GM18507 (cell line): ENCODE measurements at regions not wholly inside any gene's neighbourhood (a gene's known extent, or its start where the extent isn't known, plus 50 kb on each side); places are given as distances from the start of the nearest gene placed in this dataset.
A peak's percentile ranks its signal among the peaks of the same experiment; 100 is the strongest.

Source experiments
- DNase-seq: peaks from one replicate; pipeline ENCODE4 v3.0.0; 2011; ENCODE audit warnings: low read depth; ENCODE audit not compliant: insufficient read length; ENCODE audit errors: extremely low spot score
- FAIRE-seq: peaks from 2 replicates; lab custom pipeline; 2011; peaks lifted over from hg19 to GRCh38; lab: Jason Lieb, UNC

- FAIRE-seq = peak; percentile 56
Observed at GRCh38 chr6:26149240-26149639, 62.0 kb downstream of the HFE start.

DNA sequence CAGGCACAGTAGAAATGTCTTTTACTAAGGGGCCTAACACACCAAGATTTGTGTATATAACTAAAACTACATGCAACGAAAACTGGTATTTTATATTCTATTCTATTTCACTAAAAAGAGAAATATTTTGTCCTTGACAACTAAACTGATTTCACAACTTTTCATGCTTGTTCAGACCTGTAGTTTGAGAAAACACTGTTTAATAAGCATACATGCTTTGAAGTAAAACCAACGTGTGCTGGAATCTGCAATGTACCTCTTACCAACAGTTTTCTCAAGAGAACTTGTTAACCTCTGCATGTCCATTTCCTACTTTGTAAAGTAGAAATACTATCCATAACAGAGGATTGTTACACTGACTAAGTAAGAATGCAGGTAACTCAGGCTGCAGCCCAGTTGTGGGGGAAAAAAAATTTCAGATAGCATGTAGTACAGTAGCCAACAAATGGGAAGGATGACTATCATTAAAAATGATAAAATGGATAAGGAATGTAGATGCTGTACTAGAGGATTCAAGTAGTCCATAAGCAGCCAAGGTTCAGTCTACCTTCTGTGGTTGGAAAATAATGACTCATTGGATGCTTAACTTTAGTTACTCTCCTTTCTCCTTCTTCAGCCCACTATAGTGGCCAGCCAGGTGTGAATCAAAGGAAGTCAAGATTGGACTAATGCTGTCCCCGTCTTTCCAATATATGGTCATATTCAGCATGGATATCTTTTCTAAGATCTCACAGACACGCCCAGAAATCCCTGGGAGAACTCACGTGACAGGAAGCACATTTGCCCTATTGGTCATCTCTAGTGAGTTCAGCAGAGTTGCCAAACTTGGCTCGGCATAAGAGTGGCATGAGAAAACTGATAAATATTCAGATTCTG lies 65.2 kb downstream of the HFE start:
- no peak for DNase-seq
- FAIRE-seq = no peak

More at GRCh38 chr6:26149240-26149639, 62.0 kb downstream of the HFE start:
- DNase-seq = no peak

DNA sequence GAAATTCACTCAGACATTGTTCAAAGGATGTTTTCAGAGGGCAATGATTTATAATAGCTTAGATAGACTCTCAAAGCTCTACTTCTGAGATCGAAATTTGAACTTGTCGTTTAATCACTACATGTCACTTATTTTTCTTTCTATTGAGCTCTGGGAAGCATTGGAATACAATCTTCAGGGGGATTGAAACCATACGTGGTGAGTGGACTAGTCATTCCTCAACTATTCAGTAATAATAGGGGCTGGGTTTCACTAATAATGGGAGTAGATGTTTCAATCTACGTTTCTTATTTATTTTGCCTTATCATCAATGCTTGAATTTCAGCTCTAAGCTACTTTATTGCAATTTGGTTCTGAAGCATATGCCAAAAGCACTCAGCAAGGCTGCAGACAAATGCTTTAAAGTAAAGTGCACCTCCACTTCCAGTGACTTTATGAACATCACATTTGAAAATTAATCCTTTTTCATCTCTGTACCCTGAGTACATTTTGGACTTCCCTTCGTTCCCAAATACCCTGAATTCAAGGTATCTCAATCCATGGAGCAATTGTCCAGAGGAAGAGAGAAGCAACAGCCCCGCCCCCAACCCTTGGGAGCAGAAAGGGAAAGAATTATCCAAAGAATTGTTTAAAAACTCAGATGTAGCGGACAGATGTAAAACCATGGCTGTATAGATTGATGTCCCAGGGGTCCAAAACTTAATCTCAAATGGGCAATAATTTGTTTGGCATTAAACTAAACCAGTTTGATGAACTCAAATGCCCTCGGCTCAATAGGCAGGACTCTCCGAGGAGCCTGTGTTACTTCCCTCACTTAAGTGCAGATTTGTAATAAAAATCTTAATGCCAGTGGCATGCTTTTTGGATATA lies 68.1 kb downstream of the HFE start:
- DNase-seq = no peak
- FAIRE-seq = no peak

GRCh38 chr6:26156105-26156849 lies 69.0 kb downstream of the HFE start:
- FAIRE-seq = peak; percentile 85
- peak; percentile 65 for DNase-seq

DNA sequence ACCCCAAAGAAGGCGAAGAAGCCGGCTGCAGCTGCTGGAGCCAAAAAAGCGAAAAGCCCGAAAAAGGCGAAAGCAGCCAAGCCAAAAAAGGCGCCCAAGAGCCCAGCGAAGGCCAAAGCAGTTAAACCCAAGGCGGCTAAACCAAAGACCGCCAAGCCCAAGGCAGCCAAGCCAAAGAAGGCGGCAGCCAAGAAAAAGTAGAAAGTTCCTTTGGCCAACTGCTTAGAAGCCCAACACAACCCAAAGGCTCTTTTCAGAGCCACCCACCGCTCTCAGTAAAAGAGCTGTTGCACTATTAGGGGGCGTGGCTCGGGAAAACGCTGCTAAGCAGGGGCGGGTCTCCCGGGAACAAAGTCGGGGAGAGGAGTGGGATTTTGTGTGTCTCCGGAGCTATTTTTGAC lies 69.6 kb downstream of the HFE start:
- no peak for FAIRE-seq
- DNase-seq = no peak

GRCh38 chr6:26157251-26158075 lies 70.2 kb downstream of the HFE start:
- peak; percentile 90 for FAIRE-seq

GRCh38 chr6:26158076-26158580 lies 70.9 kb downstream of the HFE start:
- no peak for FAIRE-seq

More at GRCh38 chr6:26157251-26158075, 70.2 kb downstream of the HFE start:
- peak; percentile 51 for DNase-seq

DNA sequence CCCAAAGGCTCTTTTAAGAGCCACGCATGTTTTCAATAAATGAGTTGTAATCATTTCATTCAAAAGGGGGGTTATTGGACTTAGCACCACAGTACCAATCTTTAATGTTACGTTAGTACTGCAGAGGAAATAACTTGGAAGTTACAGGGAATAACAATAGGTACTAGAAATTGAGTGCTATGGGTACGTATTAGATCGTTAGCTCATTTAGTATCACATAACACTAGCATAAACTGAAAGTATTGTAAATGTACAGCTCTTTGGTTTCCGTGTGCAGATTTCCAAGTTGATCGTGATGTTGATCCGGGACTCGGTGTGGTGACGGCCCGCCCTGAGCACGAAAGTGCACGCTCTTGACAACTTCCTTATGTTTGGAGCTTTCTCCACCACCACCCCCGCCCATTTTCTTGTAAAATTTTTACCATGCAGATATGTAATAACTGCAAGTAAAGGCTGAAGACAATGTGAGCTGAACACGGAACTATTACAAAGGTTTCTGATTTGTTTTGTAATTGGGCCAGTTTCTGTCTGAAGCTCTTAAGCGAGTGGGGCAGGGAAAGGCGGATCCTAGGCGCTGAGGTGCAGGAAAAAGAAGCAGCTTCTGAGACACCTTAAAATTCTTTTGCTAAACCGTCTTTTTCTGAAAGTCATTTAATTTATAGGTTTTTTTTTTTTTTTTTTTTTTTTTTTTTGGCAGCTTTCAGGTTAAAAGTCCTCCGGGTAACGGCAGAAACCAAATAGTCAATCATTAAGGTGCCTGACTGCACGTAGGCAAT lies 71.5 kb downstream of the HFE start:
- DNase-seq (no peak), FAIRE-seq (peak; percentile 70)

More at GRCh38 chr6:26158076-26158580, 70.9 kb downstream of the HFE start:
- no peak for DNase-seq

GRCh38 chr6:26159357-26160273 lies 72.4 kb downstream of the HFE start:
- no peak for FAIRE-seq
- no peak for DNase-seq

GRCh38 chr6:26161322-26161721 lies 74.1 kb downstream of the HFE start:
- no peak for DNase-seq
- FAIRE-seq = no peak

- FAIRE-seq (no peak), DNase-seq (no peak)
Observed at GRCh38 chr6:26162399-26162798, 75.2 kb downstream of the HFE start.

- FAIRE-seq (no peak), DNase-seq (no peak)
Observed at GRCh38 chr6:26163427-26164119, 76.3 kb downstream of the HFE start.

GRCh38 chr6:26164120-26164505 lies 76.9 kb downstream of the HFE start:
- FAIRE-seq (no peak), DNase-seq (no peak)

GRCh38 chr6:26165261-26165790 lies 78.1 kb downstream of the HFE start:
- FAIRE-seq = no peak

GRCh38 chr6:26170181-26170580 lies 83.0 kb downstream of the HFE start:
- FAIRE-seq (peak; percentile 42), DNase-seq (no peak)

More at GRCh38 chr6:26165261-26165790, 78.1 kb downstream of the HFE start:
- DNase-seq = no peak
